Ovary (tissue), 7 donors: ENCODE measurements at regions not wholly inside any gene's neighbourhood (a gene's known extent, or its start where the extent isn't known, plus 50 kb on each side); places are given as distances from the start of the nearest gene placed in this dataset.

Experiments used
- DNase-seq, 5 donors: peaks; one replicate each; pipeline ENCODE4 v3.0.0-alpha.2; 2019 to 2020
- H3K27ac ChIP-seq, 2 donors: fragments of 200-600 bp; one replicate each; pipeline versions ENCODE4 v1.5.1 to v1.8.0; 2019 to 2022
- H3K27me3 ChIP-seq: fragments of 200-600 bp; one replicate; pipeline ENCODE4 v1.8.0; 2022
- H3K36me3 ChIP-seq: fragments of 200-600 bp; sonication (generic); one replicate; pipeline ENCODE4 v1.5.1; 2019
- H3K4me1 ChIP-seq: one replicate; pipeline ENCODE4 v1.8.1; 2013; ENCODE audit warnings: mild to moderate bottlenecking, moderate library complexity; ENCODE audit not compliant: insufficient read depth
- H3K4me3 ChIP-seq: fragments of 200-600 bp; sonication (generic); one replicate; pipeline ENCODE4 v1.5.1; 2017
- H3K9me3 ChIP-seq, 2 donors: fragments of 200-600 bp in 1 of 2; sonication (generic) in 1 of 2; one replicate each; pipeline versions ENCODE4 v1.5.1 to v1.8.1; 2013 to 2019; ENCODE audit warnings: mild to moderate bottlenecking in 1 of 2, moderate library complexity in 1 of 2
- CTCF ChIP-seq, 3 donors: fragments of 450-650 bp in 2 of 3; fragments of 200-600 bp in 1 of 3; IDR thresholded peaks; one replicate each; pipeline versions ENCODE4 v1.5.1 to v1.8.0; 2016 to 2022; ENCODE audit warnings: antibody characterized with exemption in 3 of 3, mild to moderate bottlenecking in 1 of 3
- EP300 ChIP-seq: sonication (generic); formaldehyde crosslinking; IDR thresholded peaks from one replicate; pipeline ENCODE4 v1.6.1; 2017; ENCODE audit warnings: antibody characterized with exemption
- POLR2A ChIP-seq: fragments of 450-650 bp; IDR thresholded peaks from one replicate; pipeline ENCODE4 v1.6.1; 2017; ENCODE audit warnings: antibody characterized with exemption, mild to moderate bottlenecking, moderate library complexity
- WGBS, 3 donors: extraction: QIAGEN DNeasy Blood & Tissue Kit in 1 of 3; methylation state at CpG; one replicate each; pipeline versions ENCODE4 v1.1.5 to v1.1.7; 2013 to 2017; 5-methylcytosine and 5-hydroxymethylcytosine counted together
- intact Hi-C, 4 donors: fragments of 100-400 bp; cut with DNase I; formaldehyde crosslinking; loops; one replicate each; pipeline versions ENCODE4 v1.11.0 to v1.15.1; 2022 to 2023
- donor health status: DM: no; HTN: no; CAD: no; lungs with moderate emphysema.
- donor health status: DM: no; HTN: no; CAD: no.
- donor health status: Bipolar disorder and iron deficiency.
- donor health status: DM: no; HTN: no; CAD: no.
- donor health status: DM: yes; HTN: yes; CAD: no.

GRCh38 chr4:181911420-181911819 lies 331.8 kb upstream of the TENM3 start:
- Histone ChIP-seq H3K27me3 (no peaks in the 10 kb centered on the region), H3K27ac (no peak overlapping the region), H3K36me3 (no peaks in the 10 kb centered on the region), H3K4me3 (no peak overlapping the region), H3K4me1 (no peaks in the 10 kb centered on the region), H3K9me3 (no peaks in the 10 kb centered on the region)
- TF ChIP-seq CTCF (IDR thresholded peaks at IDR 0.05) (no peak), POLR2A (no peak), EP300 (no peak)
- intact Hi-C loops: no loop called here
- DNase-seq: no peak
- WGBS, 3 donors: 3 to 7% (median 5%) methylated on average over 2 of the region's 2 CpGs

GRCh38 chr4:181933471-181933870 lies 309.7 kb upstream of the TENM3 start:
- no peak for DNase-seq
- Histone ChIP-seq H3K27ac (no peak overlapping the region), H3K4me1 (no peaks in the 10 kb centered on the region), H3K27me3 (no peaks in the 10 kb centered on the region), H3K9me3 (no peaks in the 10 kb centered on the region), H3K4me3 (no peak overlapping the region), H3K36me3 (no peaks in the 10 kb centered on the region)
- WGBS, 3 donors: 75 to 86% (median 79%) methylated on average over 4 of the region's 4 CpGs
- intact Hi-C loops: no loop called here
- TF ChIP-seq POLR2A (no peak), EP300 (no peak), CTCF (IDR thresholded peaks at IDR 0.05) (no peak)

- no peak overlapping the region for H3K4me3 ChIP-seq
- no peaks in the 10 kb centered on the region for H3K36me3 ChIP-seq
- H3K9me3 ChIP-seq: no peaks in the 10 kb centered on the region
- no peak for DNase-seq
- intact Hi-C loops: no loop called here
- WGBS, 3 donors: 77 to 89% (median 80%) methylated on average over 4 of the region's 4 CpGs
- no peak overlapping the region for H3K27ac ChIP-seq
- TF ChIP-seq POLR2A (no peak), CTCF (IDR thresholded peaks at IDR 0.05) (no peak), EP300 (no peak)
- H3K4me1 ChIP-seq: no peaks in the 10 kb centered on the region
- no peaks in the 10 kb centered on the region for H3K27me3 ChIP-seq
Observed at GRCh38 chr4:181938631-181939030, 304.6 kb upstream of the TENM3 start.

GRCh38 chr4:181939199-181939945 lies 303.8 kb upstream of the TENM3 start:
- H3K36me3 ChIP-seq: no peaks in the 10 kb centered on the region
- no peak overlapping the region for H3K4me3 ChIP-seq
- TF ChIP-seq CTCF (IDR thresholded peaks at IDR 0.05) (no peak), EP300 (no peak), POLR2A (no peak)
- no peaks in the 10 kb centered on the region for H3K4me1 ChIP-seq
- WGBS, 3 donors: 66 to 75% (median 70%) methylated on average over 15 of the region's 15 CpGs
- no peak overlapping the region for H3K27ac ChIP-seq
- intact Hi-C loops: no loop called here
- no peaks in the 10 kb centered on the region for H3K9me3 ChIP-seq
- no peak for DNase-seq
- no peaks in the 10 kb centered on the region for H3K27me3 ChIP-seq
